K562 (cell line): ENCODE measurements at regions not wholly inside any gene's neighbourhood (a gene's known extent, or its start where the extent isn't known, plus 50 kb on each side); places are given as distances from the start of the nearest gene placed in this dataset.

Experiments
- ATAC-seq: fragments of 200-7000 bp; cut with Tn5 transposase; 3 replicates; pipeline ENCODE4 v1.9.1; 2020; ENCODE audit warnings: moderate library complexity
- BruUV-seq: library from RNA; stranded (reverse); fragments of 400-500 nt; replicated peaks from 2 replicates; lab custom pipeline; 2021; lab: Mats Ljungman, UMichigan
- CTCF ChIA-PET: fragments of 300-600 bp; formaldehyde crosslinking; extraction: SDS; loops from one replicate; lab custom pipeline; 2021; ENCODE audit warnings: low intra/inter-chr PET ratio; lab: Yijun Ruan, JAX
- POLR2A ChIA-PET: fragments of 300-600, 350-650 bp; sonication (Branson Sonifier 250); formaldehyde crosslinking; extraction: SDS; loops from one replicate; lab custom pipeline; 2021; ENCODE audit warnings: antibody characterized with exemption, inconsistent platforms; lab: Yijun Ruan, JAX
- DNase-seq, 4 experiments: peaks; one replicate each; pipeline versions ENCODE4 v3.0.0 to v3.0.0-alpha.2; 2011 to 2018; ENCODE audit warnings: low spot score in 3 of 4, mixed read lengths in 3 of 4; ENCODE audit errors: extremely low read depth in 1 of 4
- FAIRE-seq: peaks from 2 replicates; lab custom pipeline; 2011; peaks lifted over from hg19 to GRCh38; lab: Jason Lieb, UNC
- H2AFZ ChIP-seq: 2 replicates; pipeline ENCODE4 v1.6.0; 2011; ENCODE audit warnings: low read depth, low read length, control low read depth, inconsistent platforms
- H3K27ac ChIP-seq: fragments of 200-600 bp; 3 replicates; pipeline ENCODE4 v1.8.0; 2011; ENCODE audit warnings: low read depth, mild to moderate bottlenecking, control low read depth, inconsistent platforms, low read length, moderate library complexity, mixed read lengths; ENCODE audit errors: extremely low read depth
- H3K27me3 ChIP-seq, 2 experiments: fragments of 300-600 bp in 1 of 2; 2 replicates in 1 of 2; 3 replicates in 1 of 2; pipeline versions ENCODE4 v1.6.0 to v1.8.0; 2011; ENCODE audit warnings: inconsistent platforms in 2 of 2, low read length in 2 of 2, mild to moderate bottlenecking in 1 of 2, mixed read lengths in 1 of 2, moderate library complexity in 1 of 2; ENCODE audit not compliant: control insufficient read depth in 2 of 2, insufficient read depth in 2 of 2
- H3K36me3 ChIP-seq: fragments of 300-600 bp; 3 replicates; pipeline ENCODE4 v1.8.0; 2011; ENCODE audit warnings: mild to moderate bottlenecking, low read length, inconsistent platforms; ENCODE audit not compliant: control insufficient read depth, insufficient read depth
- H3K4me1 ChIP-seq, 2 experiments: fragments of 200-600 bp in 1 of 2; replicated peaks in 1 of 2; 2 replicates in 1 of 2; 3 replicates in 1 of 2; pipeline versions ENCODE4 v1.5.1 to v1.8.0; 2011; ENCODE audit warnings: inconsistent platforms in 2 of 2, low read length in 2 of 2, mild to moderate bottlenecking in 1 of 2, mixed read lengths in 1 of 2, moderate library complexity in 1 of 2; ENCODE audit not compliant: control insufficient read depth in 2 of 2, insufficient read depth in 2 of 2
- H3K4me2 ChIP-seq: 2 replicates; pipeline ENCODE4 v1.6.1; 2011; ENCODE audit warnings: low read length, control low read depth, inconsistent platforms, mixed read lengths; ENCODE audit not compliant: insufficient read depth
- H3K4me3 ChIP-seq: fragments of 200-600 bp; sonication (generic), shearing (Covaris generic); 2 replicates; pipeline ENCODE4 v1.5.1; 2016; ENCODE audit warnings: control low read depth, inconsistent platforms
- H3K79me2 ChIP-seq: fragments of 200-600 bp; 3 replicates; pipeline ENCODE4 v1.8.0; 2011; ENCODE audit warnings: low read length, inconsistent platforms; ENCODE audit not compliant: control insufficient read depth, insufficient read depth
- H3K9ac ChIP-seq, 2 experiments: 2 replicates each; pipeline versions ENCODE4 v1.6.0 to v1.6.1; 2011; ENCODE audit warnings: low read depth in 2 of 2, low read length in 2 of 2, control low read depth in 1 of 2, inconsistent platforms in 1 of 2, mild to moderate bottlenecking in 1 of 2, mixed read lengths in 1 of 2; ENCODE audit not compliant: insufficient read depth in 1 of 2
- H3K9me1 ChIP-seq: one replicate; pipeline ENCODE4 v1.6.0; 2011; ENCODE audit warnings: inconsistent platforms, mild to moderate bottlenecking, low read length, moderate library complexity; ENCODE audit not compliant: control insufficient read depth, insufficient read depth
- H3K9me3 ChIP-seq: replicated peaks from 2 replicates; pipeline ENCODE4 v1.5.1; 2011; ENCODE audit warnings: low read depth, low read length, inconsistent platforms; ENCODE audit not compliant: control insufficient read depth, insufficient read depth
- H4K20me1 ChIP-seq: replicated peaks from 2 replicates; pipeline ENCODE4 v1.6.1; 2011; ENCODE audit warnings: low read length, inconsistent platforms, mixed read lengths; ENCODE audit not compliant: control insufficient read depth, insufficient read depth
- ERF ChIP-seq: fragments of 450-650 bp; formaldehyde crosslinking; IDR thresholded peaks from 2 replicates; pipeline ENCODE4 v1.4.0; 2020; ENCODE audit warnings: mild to moderate bottlenecking, mixed read lengths
- FOXJ2 ChIP-seq: fragments of 200-800 bp; sonication (Bioruptor generic); IDR thresholded peaks from 2 replicates; pipeline ENCODE4 v1.6.1; 2016; ENCODE audit warnings: missing genetic modification characterization, missing compliant biosample characterization
- GABPA ChIP-seq: fragments of 200-800 bp; sonication (Bioruptor generic); conservative IDR thresholded peaks from 2 replicates; pipeline ENCODE4 v1.6.1; 2016; ENCODE audit warnings: low read depth, missing genetic modification characterization, missing compliant biosample characterization
- POLR2G ChIP-seq: fragments of 200-400 bp; formaldehyde crosslinking; IDR thresholded peaks from 2 replicates; pipeline ENCODE4 v1.6.1; 2017; ENCODE audit warnings: low read depth, mild to moderate bottlenecking, antibody characterized with exemption, low read length, moderate library complexity
- POLR2H ChIP-seq: IDR thresholded peaks from 2 replicates; pipeline ENCODE4 v1.6.1; 2016; ENCODE audit warnings: missing genetic modification characterization, low read depth, mild to moderate bottlenecking, control low read depth, missing compliant biosample characterization, moderate library complexity
- RFX5 ChIP-seq: IDR thresholded peaks from 2 replicates; pipeline ENCODE4 v1.6.1; 2011; ENCODE audit warnings: low read depth, mild to moderate bottlenecking, improper control_type of control experiment, low read length
- SP1 ChIP-seq: sonication (generic); formaldehyde crosslinking; IDR thresholded peaks from 2 replicates; pipeline ENCODE4 v1.8.1; 2022; ENCODE audit warnings: mild to moderate bottlenecking, missing genetic modification reagents
- TFAP4 ChIP-seq: sonication (generic); formaldehyde crosslinking; IDR thresholded peaks from 2 replicates; pipeline ENCODE4 v1.8.0; 2022; ENCODE audit warnings: missing genetic modification reagents, mild to moderate bottlenecking, moderate library complexity, borderline replicate concordance
- ZNF318 ChIP-seq, 2 experiments: fragments of 450-650 bp; IDR thresholded peaks; 2 replicates each; pipeline ENCODE4 v1.6.1; 2016; ENCODE audit warnings: mild to moderate bottlenecking in 2 of 2, borderline replicate concordance in 1 of 2, low read depth in 1 of 2, moderate library complexity in 1 of 2
- WGBS: fragments of 100-300 bp; shearing (Covaris generic); methylation state at CpG from one replicate; pipeline ENCODE4 v1.1.6; 2016; ENCODE audit warnings: low coverage, mixed read lengths; ENCODE audit not compliant: insufficient coverage; ENCODE audit errors: missing lambda C conversion rate; 5-methylcytosine and 5-hydroxymethylcytosine counted together
- in situ Hi-C: fragments of 300-500 bp; cut with MboI; formaldehyde crosslinking; loops from 4 replicates; pipeline ENCODE4 v1.15.0; 2018; ENCODE audit warnings: inconsistent platforms, mixed read lengths
- intact Hi-C: fragments of 100-400 bp; cut with micrococcal nuclease; formaldehyde crosslinking; loops from 2 replicates; pipeline ENCODE4 v1.14.2; 2022
- TF ChIP-seq, protein P1 (sequence below): conservative IDR thresholded peaks from 2 replicates; pipeline ENCODE4 v1.6.1; 2011; ENCODE audit warnings: low read depth, mild to moderate bottlenecking, low read length; ENCODE audit not compliant: control insufficient read depth

DNA sequence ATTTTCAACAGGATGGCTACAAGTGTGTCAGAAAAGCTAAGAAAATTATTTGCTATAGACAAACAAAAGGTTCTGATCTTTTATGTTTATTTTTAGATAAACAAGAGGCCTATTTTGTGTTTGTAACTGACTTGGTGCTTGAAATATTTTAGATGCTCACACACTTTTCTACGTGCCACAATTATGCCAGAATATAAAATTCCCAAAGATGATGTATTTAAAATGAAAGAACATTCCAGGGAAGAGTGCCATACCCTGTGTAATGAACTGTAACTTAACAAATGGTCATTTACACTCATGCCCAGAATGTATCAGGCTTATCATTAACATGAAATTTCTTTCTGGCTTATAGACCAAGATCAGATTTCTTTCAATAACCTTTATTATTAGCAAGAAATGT, 144.9 kb upstream of the MTPN start:
- Histone ChIP-seq H4K20me1 (no peaks in the 10 kb centered on the region), H3K4me2 (no peak overlapping the region), H3K4me1 (no peaks in the 10 kb centered on the region), H3K27ac (no peak overlapping the region), H2AFZ (no peak overlapping the region), H3K9me1 (no peaks in the 10 kb centered on the region), H3K36me3 (peaks cover 4% of the 10 kb centered on the region; the same call in 1 of the 3 replicates), H3K27me3 (no peaks in the 10 kb centered on the region), H3K79me2 (peaks cover 15% of the 10 kb centered on the region; the same call in 2 of the 3 replicates), H3K4me3 (no peak overlapping the region), H3K9me3 (no peaks in the 10 kb centered on the region), H3K9ac (no peak overlapping the region)
- POLR2A ChIA-PET, result no interaction called here
- FAIRE-seq (no peak), DNase-seq (no peak), ATAC-seq (no peak)
- CTCF ChIA-PET, result no interaction called here
- WGBS, result 20% methylated on average over 1 of the region's 1 CpG
- in situ Hi-C loops, result no loop called here
- TF ChIP-seq TFAP4 (CRISPR knock-in tag) (no peak), POLR2G (no peak), FOXJ2 (tag) (no peak), POLR2H (tag) (no peak), GABPA (no peak), ERF (CRISPR knock-in tag) (no peak), ZNF318 (IDR thresholded peaks at IDR 0.05; ENCODE audit: borderline replicate concordance in 1 of 2, low read depth in 1 of 2) (no peak), RFX5 (no peak), SP1 (CRISPR knock-in tag) (no peak)
- TF ChIP-seq, protein P1, sequence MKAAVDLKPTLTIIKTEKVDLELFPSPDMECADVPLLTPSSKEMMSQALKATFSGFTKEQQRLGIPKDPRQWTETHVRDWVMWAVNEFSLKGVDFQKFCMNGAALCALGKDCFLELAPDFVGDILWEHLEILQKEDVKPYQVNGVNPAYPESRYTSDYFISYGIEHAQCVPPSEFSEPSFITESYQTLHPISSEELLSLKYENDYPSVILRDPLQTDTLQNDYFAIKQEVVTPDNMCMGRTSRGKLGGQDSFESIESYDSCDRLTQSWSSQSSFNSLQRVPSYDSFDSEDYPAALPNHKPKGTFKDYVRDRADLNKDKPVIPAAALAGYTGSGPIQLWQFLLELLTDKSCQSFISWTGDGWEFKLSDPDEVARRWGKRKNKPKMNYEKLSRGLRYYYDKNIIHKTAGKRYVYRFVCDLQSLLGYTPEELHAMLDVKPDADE, result no peak
- intact Hi-C loops, result no loop called here
- BruUV-seq, result no TSS peak
